ENCODE measurements at regions not wholly inside any gene's neighbourhood (a gene's known extent, or its start where the extent isn't known, plus 50 kb on each side); places are given as distances from the start of the nearest gene placed in this dataset.

DNA sequence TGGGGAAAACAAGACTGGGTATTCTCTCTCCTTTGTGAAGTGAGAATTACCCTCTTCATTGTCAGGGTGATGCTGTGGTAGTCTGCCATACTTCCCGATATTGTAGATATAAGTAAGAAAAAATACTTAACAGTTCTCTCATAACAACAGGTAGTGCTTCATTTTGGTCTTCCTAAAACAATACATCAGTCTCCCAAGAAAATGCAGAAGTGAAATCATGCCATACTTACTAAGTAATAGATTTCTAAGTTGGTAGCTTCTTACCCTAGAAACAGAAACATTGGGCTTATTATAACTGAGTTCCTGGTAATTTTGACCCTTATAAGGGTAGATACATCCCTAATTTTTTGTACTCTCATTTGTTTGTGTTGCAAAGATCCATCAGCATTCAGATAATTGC lies 460.7 kb upstream of the DCC start:
- Histone ChIP-seq H3K4me3 (ENCODE audit: low read length) (no peak overlapping the region), H3K4me2 (ENCODE audit: low read length) (no peak overlapping the region), H3K4me1 (ENCODE audit: control insufficient read depth, insufficient read depth, low read length) (no peaks in the 10 kb centered on the region), H3K27me3 (ENCODE audit: control insufficient read depth, insufficient read depth, low read length) (no peaks in the 10 kb centered on the region), H3K9me3 (replicated peaks; ENCODE audit: low read length) (peaks cover 10% of the 10 kb centered on the region), H3K9ac (ENCODE audit: low read depth, low read length) (no peak overlapping the region), H3K36me3 (ENCODE audit: insufficient read depth, low read length) (no peaks in the 10 kb centered on the region)

DNA sequence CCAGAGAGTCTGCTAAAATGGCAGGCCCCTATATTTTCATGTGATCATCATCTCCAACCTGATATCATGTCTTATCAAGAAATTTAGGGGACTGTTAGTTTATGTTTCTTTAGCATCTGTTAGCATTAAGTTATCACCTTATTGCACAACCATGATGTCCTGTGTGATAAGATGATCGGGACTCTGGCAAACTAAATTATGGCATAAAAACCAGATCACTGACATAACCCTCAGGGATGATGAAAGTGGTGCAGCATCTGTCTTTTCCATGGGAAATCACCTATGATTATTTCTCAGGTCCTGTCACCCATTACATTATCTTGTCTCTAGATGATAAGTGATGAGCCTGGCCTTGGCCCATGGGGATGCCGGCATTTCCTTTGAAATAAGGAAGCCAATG lies 458.6 kb upstream of the DCC start:
- Histone ChIP-seq H3K9ac (ENCODE audit: low read depth, low read length) (no peak overlapping the region), H3K4me3 (ENCODE audit: low read length) (no peak overlapping the region), H3K27me3 (ENCODE audit: control insufficient read depth, insufficient read depth, low read length) (no peaks in the 10 kb centered on the region), H3K9me3 (replicated peaks; ENCODE audit: low read length) (peaks cover 13% of the 10 kb centered on the region), H3K36me3 (ENCODE audit: insufficient read depth, low read length) (no peaks in the 10 kb centered on the region), H3K4me1 (ENCODE audit: control insufficient read depth, insufficient read depth, low read length) (no peaks in the 10 kb centered on the region), H3K4me2 (ENCODE audit: low read length) (no peak overlapping the region)

DNA sequence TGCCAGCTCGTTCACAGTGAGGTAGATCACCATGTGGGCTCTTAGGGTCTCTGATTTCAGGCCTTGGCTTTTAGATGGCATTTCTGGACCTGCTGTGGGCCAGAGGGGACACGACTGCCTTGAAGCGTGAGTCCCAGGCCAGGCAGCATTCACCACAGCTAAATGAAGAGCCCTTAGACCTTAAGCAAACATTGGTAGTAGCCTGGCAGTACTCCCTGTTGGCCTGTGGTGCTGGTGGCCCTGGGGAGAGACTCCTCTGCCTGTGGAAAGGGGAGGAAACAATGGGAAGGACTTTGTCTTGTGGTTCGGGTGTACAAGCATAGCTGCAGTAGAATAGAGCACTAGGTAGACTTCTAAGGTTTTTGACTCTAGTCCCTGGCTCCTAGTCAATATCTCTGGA lies 456.0 kb upstream of the DCC start:
- Histone ChIP-seq H3K4me3 (ENCODE audit: low read length) (no peak overlapping the region), H3K36me3 (ENCODE audit: insufficient read depth, low read length) (no peaks in the 10 kb centered on the region), H3K27me3 (ENCODE audit: control insufficient read depth, insufficient read depth, low read length) (no peaks in the 10 kb centered on the region)

DNA sequence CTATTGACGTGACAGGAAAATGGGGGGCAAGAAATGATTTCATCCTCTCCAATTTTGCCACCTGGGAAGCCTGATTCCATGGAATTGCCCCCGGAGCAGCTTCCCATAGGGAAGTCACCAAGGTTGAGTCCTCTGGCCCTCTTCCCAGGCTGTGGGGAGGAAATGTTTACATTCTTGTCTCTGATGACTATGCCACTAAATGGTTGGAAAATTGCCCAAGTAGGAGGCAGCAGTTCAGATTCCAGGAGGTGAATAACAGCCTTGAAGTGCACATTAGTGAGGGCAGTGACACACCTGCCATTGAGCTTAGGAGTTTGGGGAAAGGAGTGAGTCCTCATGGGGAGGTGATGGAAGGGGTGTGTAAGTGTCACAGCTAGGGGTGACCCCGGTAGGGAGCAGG lies 449.2 kb upstream of the DCC start:
- Histone ChIP-seq H3K9me3 (replicated peaks; ENCODE audit: low read length) (peaks cover 3% of the 10 kb centered on the region), H3K9ac (ENCODE audit: low read depth, low read length) (no peak overlapping the region), H3K4me1 (ENCODE audit: control insufficient read depth, insufficient read depth, low read length) (no peaks in the 10 kb centered on the region), H3K4me2 (ENCODE audit: low read length) (no peak overlapping the region), H3K27me3 (ENCODE audit: control insufficient read depth, insufficient read depth, low read length) (no peaks in the 10 kb centered on the region), H3K36me3 (ENCODE audit: insufficient read depth, low read length) (no peaks in the 10 kb centered on the region), H3K4me3 (ENCODE audit: low read length) (no peak overlapping the region)

More for the DNA sequence above, 456.0 kb upstream of the DCC start:
- Histone ChIP-seq H3K9me3 (replicated peaks; ENCODE audit: low read length) (peaks cover 12% of the 10 kb centered on the region), H3K4me1 (ENCODE audit: control insufficient read depth, insufficient read depth, low read length) (no peaks in the 10 kb centered on the region), H3K4me2 (ENCODE audit: low read length) (no peak overlapping the region), H3K9ac (ENCODE audit: low read depth, low read length) (no peak overlapping the region)

DNA sequence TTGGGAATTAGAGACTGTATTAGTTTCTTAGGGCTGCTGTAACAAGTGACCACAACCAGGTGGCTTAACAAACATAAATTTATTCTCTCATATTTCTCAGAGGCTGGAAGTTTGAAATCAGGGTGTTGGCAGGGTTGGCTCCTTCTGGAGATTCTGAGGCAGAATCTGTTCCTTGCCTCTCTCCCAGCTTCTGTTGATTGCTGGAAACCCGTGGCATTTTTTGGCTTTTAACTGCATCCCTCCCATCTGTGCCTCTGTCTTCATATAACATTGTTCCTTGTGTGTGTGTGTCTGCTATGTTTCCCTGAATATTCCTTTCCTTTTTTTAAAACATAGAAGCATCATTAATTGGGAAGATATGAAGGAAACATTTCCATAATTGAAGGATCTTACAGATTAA lies 448.1 kb upstream of the DCC start:
- Histone ChIP-seq H3K9me3 (replicated peaks; ENCODE audit: low read length) (peaks cover 3% of the 10 kb centered on the region), H3K4me3 (ENCODE audit: low read length) (no peak overlapping the region), H3K4me2 (ENCODE audit: low read length) (no peak overlapping the region), H3K9ac (ENCODE audit: low read depth, low read length) (no peak overlapping the region), H3K27me3 (ENCODE audit: control insufficient read depth, insufficient read depth, low read length) (no peaks in the 10 kb centered on the region), H3K36me3 (ENCODE audit: insufficient read depth, low read length) (no peaks in the 10 kb centered on the region), H3K4me1 (ENCODE audit: control insufficient read depth, insufficient read depth, low read length) (no peaks in the 10 kb centered on the region)

DNA sequence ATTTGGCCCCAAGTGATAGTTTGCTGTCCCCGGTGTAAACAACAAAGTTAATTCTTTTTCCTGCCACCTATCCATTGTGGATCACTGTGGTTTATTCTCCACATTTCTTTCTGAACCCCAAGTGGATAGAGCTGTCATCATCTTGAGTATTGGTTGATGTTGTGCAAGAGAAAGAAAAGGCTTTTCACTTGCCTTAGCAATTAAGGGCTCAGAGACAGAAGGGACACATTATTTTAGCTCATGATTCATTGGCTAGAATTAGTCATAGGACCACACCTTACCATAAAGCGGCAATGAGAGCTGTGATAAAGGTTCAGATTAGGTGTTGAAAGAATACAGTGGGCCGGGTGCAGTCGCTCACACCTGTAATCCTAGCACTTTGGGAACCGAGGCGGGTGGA lies 442.1 kb upstream of the DCC start:
- H3K36me3 ChIP-seq (ENCODE audit: insufficient read depth, low read length): no peaks in the 10 kb centered on the region
- H3K4me1 ChIP-seq (ENCODE audit: control insufficient read depth, insufficient read depth, low read length): no peaks in the 10 kb centered on the region
- no peak overlapping the region for H3K4me2 ChIP-seq (ENCODE audit: low read length)
- H3K27me3 ChIP-seq (ENCODE audit: control insufficient read depth, insufficient read depth, low read length): no peaks in the 10 kb centered on the region
- H3K9ac ChIP-seq (ENCODE audit: low read depth, low read length): no peak overlapping the region
- no peak overlapping the region for H3K4me3 ChIP-seq (ENCODE audit: low read length)
- H3K9me3 ChIP-seq (replicated peaks; ENCODE audit: low read length): peaks cover 10% of the 10 kb centered on the region

DNA sequence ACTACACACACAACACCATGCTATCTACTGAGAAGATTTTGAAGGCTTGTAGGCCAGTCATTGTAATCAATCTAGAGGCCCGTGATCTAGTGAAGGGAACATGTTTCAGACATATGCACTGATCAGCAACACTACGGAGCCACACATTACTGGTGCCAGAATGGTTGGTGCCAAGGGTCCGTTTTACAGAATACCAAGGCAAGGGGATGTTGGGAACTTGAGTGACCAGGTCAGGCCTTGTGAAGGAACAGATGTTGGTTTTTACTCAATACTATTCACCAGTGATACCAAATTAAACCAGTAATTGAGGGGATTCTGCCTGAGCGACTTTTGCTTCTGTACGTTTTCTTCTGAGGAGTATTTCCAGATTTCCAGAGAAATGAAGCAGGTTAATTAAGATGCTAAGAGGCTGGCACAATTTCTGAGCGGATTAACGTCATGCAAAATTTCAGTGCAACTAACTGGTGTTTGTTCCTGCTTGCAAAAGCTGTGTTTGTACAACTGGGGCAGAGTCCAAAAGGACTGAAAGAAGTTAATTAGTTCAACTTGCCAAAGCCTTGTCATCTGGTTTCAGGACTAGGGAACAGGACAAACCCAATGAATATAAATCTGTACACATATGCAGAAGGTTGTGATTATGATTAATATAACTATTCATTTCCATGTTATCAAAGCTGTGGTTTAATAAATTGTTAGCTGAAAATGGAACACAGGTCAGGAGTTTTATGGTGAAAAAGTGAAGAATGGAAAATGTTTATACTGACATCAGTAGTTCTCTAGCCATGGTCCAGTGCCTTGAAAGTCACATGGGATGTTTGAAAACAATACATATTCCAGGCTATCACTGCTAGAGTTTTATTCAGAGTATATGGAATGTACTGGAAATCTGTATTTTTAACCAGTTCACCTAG lies 432.1 kb upstream of the DCC start:
- Histone ChIP-seq H3K4me1 (ENCODE audit: control insufficient read depth, insufficient read depth, low read length) (no peaks in the 10 kb centered on the region), H3K4me2 (ENCODE audit: low read length) (no peak overlapping the region), H3K9me3 (replicated peaks; ENCODE audit: low read length) (peaks cover 3% of the 10 kb centered on the region), H3K36me3 (ENCODE audit: insufficient read depth, low read length) (no peaks in the 10 kb centered on the region), H3K9ac (ENCODE audit: low read depth, low read length) (no peak overlapping the region), H3K27me3 (ENCODE audit: control insufficient read depth, insufficient read depth, low read length) (no peaks in the 10 kb centered on the region), H3K4me3 (ENCODE audit: low read length) (no peak overlapping the region)

DNA sequence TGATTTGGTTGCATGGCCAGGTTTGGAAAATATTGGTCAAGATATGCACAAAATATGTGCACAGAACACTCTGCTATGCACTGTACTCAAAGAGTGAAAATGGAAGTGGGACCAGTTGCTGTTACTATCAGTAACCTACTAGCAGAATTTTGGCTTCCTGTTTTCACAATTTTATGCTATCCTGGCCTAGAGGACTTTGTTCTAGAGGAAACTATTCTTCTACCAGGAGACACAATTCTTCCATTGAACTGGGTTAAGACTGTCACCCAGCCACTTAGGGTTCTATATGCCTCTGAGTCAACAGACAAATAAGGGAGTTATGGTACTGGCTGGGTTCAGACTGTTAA lies 431.4 kb upstream of the DCC start:
- no peaks in the 10 kb centered on the region for H3K36me3 ChIP-seq (ENCODE audit: insufficient read depth, low read length)
- no peak overlapping the region for H3K9ac ChIP-seq (ENCODE audit: low read depth, low read length)
- H3K4me1 ChIP-seq (ENCODE audit: control insufficient read depth, insufficient read depth, low read length): no peaks in the 10 kb centered on the region
- H3K27me3 ChIP-seq (ENCODE audit: control insufficient read depth, insufficient read depth, low read length): no peaks in the 10 kb centered on the region
- H3K4me2 ChIP-seq (ENCODE audit: low read length): no peak overlapping the region
- H3K4me3 ChIP-seq (ENCODE audit: low read length): no peak overlapping the region
- H3K9me3 ChIP-seq (replicated peaks; ENCODE audit: low read length): peaks cover 3% of the 10 kb centered on the region

DNA sequence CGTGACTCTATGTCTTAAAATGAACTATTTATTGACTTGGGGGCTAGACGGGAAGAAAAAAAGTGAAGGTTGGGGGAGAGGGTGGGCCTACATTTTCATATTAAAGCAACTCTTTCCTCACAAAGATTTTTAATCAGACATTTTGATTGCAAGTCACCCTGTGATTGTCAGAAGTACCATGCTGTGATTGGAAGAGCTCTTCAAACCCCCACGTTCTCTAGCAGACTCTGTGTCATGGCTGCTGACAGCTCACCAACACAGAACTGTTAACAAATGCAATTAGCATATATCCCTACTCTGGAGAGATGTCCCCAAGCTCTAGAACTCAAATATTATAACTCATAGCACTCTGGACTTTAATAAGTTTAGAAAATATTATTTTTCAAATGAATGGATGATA lies 428.4 kb upstream of the DCC start:
- Histone ChIP-seq H3K9me3 (replicated peaks; ENCODE audit: low read length) (no peaks in the 10 kb centered on the region), H3K36me3 (ENCODE audit: insufficient read depth, low read length) (no peaks in the 10 kb centered on the region)

DNA sequence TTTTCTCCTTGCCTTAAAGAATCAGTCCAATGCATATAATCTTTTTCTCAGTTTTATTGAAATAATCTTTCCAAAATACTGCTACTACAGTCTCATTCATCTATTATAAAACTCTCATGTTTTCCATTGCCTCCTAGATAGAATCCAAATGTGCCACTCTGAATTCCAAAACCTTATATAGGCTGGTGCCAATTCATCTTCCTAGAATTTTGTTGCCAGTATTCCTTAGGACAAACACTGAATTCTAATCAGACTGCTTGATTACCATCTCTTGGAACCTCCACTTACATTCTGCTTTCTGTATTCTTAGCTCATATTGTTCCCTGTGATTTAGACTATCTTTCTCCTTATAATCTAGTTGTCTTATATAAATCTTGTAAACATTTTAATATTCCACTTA lies 427.6 kb upstream of the DCC start:
- no peak overlapping the region for H3K4me2 ChIP-seq (ENCODE audit: low read length)
- no peak overlapping the region for H3K9ac ChIP-seq (ENCODE audit: low read depth, low read length)
- no peaks in the 10 kb centered on the region for H3K27me3 ChIP-seq (ENCODE audit: control insufficient read depth, insufficient read depth, low read length)
- no peaks in the 10 kb centered on the region for H3K9me3 ChIP-seq (replicated peaks; ENCODE audit: low read length)
- H3K36me3 ChIP-seq (ENCODE audit: insufficient read depth, low read length): no peaks in the 10 kb centered on the region
- H3K4me3 ChIP-seq (ENCODE audit: low read length): no peak overlapping the region
- H3K4me1 ChIP-seq (ENCODE audit: control insufficient read depth, insufficient read depth, low read length): no peaks in the 10 kb centered on the region

More for the DNA sequence above, 428.4 kb upstream of the DCC start:
- H3K27me3 ChIP-seq (ENCODE audit: control insufficient read depth, insufficient read depth, low read length): no peaks in the 10 kb centered on the region
- no peak overlapping the region for H3K4me3 ChIP-seq (ENCODE audit: low read length)
- H3K4me2 ChIP-seq (ENCODE audit: low read length): no peak overlapping the region
- no peak overlapping the region for H3K9ac ChIP-seq (ENCODE audit: low read depth, low read length)
- H3K4me1 ChIP-seq (ENCODE audit: control insufficient read depth, insufficient read depth, low read length): no peaks in the 10 kb centered on the region

DNA sequence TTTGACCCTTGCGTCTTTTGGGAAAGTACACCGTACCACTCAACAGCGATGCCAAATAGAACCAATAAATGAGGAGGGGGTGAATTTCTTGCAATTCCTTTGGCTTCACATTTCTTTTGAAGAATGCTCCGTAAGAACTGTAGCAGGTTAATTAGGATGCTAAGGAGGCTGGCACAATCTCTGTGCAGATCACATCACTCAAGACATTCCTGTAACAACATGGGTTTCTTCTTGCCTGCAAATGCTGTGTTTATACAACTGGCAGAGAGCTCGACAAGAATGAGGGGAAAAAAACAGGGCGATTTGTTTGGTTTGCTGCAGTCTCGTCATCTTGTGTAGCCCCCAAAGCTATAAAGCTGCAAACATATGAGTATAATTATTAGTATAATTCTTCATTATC lies 424.8 kb upstream of the DCC start:
- Histone ChIP-seq H3K9me3 (replicated peaks; ENCODE audit: low read length) (no peaks in the 10 kb centered on the region), H3K4me1 (ENCODE audit: control insufficient read depth, insufficient read depth, low read length) (no peaks in the 10 kb centered on the region), H3K27me3 (ENCODE audit: control insufficient read depth, insufficient read depth, low read length) (no peaks in the 10 kb centered on the region), H3K36me3 (ENCODE audit: insufficient read depth, low read length) (no peaks in the 10 kb centered on the region), H3K4me3 (ENCODE audit: low read length) (no peak overlapping the region), H3K4me2 (ENCODE audit: low read length) (no peak overlapping the region), H3K9ac (ENCODE audit: low read depth, low read length) (no peak overlapping the region)

DNA sequence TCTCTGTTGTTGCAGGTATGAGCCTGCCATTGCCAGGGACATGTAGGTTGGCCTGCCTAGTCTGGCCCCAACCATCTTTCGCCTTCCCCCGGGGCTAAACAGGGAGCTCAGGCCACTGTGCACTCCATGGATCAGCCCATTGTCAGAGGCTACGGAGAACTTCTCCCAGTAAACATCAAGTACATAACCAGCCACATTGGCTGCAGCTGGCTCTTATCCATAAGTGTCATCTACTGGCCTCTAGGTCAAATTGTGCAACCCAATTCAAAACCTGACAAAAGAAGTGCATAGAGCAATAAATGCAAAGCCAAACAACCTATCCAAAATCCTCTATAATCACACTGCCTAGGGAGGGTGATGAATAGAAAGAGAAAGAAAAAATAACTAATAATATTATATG lies 418.1 kb upstream of the DCC start:
- Histone ChIP-seq H3K9me3 (replicated peaks; ENCODE audit: low read length) (no peaks in the 10 kb centered on the region), H3K4me3 (ENCODE audit: low read length) (no peak overlapping the region), H3K9ac (ENCODE audit: low read depth, low read length) (no peak overlapping the region), H3K36me3 (ENCODE audit: insufficient read depth, low read length) (no peaks in the 10 kb centered on the region), H3K4me2 (ENCODE audit: low read length) (no peak overlapping the region), H3K4me1 (ENCODE audit: control insufficient read depth, insufficient read depth, low read length) (no peaks in the 10 kb centered on the region), H3K27me3 (ENCODE audit: control insufficient read depth, insufficient read depth, low read length) (no peaks in the 10 kb centered on the region)
